RCC 7860 (cell line): ENCODE measurements at regions not wholly inside any gene's neighbourhood (a gene's known extent, or its start where the extent isn't known, plus 50 kb on each side); places are given as distances from the start of the nearest gene placed in this dataset.

Source experiments
- DNase-seq: peaks from one replicate; pipeline ENCODE4 v3.0.0-alpha.2; 2015; ENCODE audit warnings: low spot score
- FAIRE-seq: peaks from 2 replicates; lab custom pipeline; 2012; peaks lifted over from hg19 to GRCh38; lab: Jason Lieb, UNC

- DNase-seq, result no peak
- FAIRE-seq, result no peak
These were observed 794.9 kb upstream of the ACVR2A start for GRCh38 chr2:147049957-147050356.

GRCh38 chr2:147046473-147046872 lies 798.4 kb upstream of the ACVR2A start:
- no peak for FAIRE-seq

GRCh38 chr2:147045113-147045512 lies 799.7 kb upstream of the ACVR2A start:
- FAIRE-seq, result no peak
- peak; percentile 20 for DNase-seq

More at GRCh38 chr2:147046473-147046872, 798.4 kb upstream of the ACVR2A start:
- DNase-seq, result no peak

- FAIRE-seq (no peak), DNase-seq (no peak)
These were observed 803.7 kb upstream of the ACVR2A start for GRCh38 chr2:147041121-147041494.

- FAIRE-seq, result no peak
- DNase-seq, result no peak
These were observed 804.3 kb upstream of the ACVR2A start for GRCh38 chr2:147040298-147041120.

- no peak for FAIRE-seq
- no peak for DNase-seq
These were observed 807.8 kb upstream of the ACVR2A start for GRCh38 chr2:147037048-147037447.

- no peak for DNase-seq
- no peak for FAIRE-seq
These were observed 811.8 kb upstream of the ACVR2A start for GRCh38 chr2:147033044-147033443.

- FAIRE-seq (no peak), DNase-seq (no peak)
These were observed 812.9 kb upstream of the ACVR2A start for GRCh38 chr2:147031897-147032296.

GRCh38 chr2:147030966-147031720 lies 813.7 kb upstream of the ACVR2A start:
- FAIRE-seq (no peak), DNase-seq (no peak)

GRCh38 chr2:147027436-147027835 lies 817.4 kb upstream of the ACVR2A start:
- FAIRE-seq (no peak), DNase-seq (no peak)

- FAIRE-seq (no peak), DNase-seq (no peak)
These were observed 818.0 kb upstream of the ACVR2A start for GRCh38 chr2:147026664-147027295.

GRCh38 chr2:147025646-147026585 lies 818.9 kb upstream of the ACVR2A start:
- DNase-seq, result no peak

GRCh38 chr2:147019311-147019710 lies 825.5 kb upstream of the ACVR2A start:
- FAIRE-seq (no peak), DNase-seq (no peak)

More at GRCh38 chr2:147025646-147026585, 818.9 kb upstream of the ACVR2A start:
- no peak for FAIRE-seq

GRCh38 chr2:147017951-147018645 lies 826.7 kb upstream of the ACVR2A start:
- DNase-seq (no peak), FAIRE-seq (no peak)

- DNase-seq (no peak), FAIRE-seq (no peak)
These were observed 828.6 kb upstream of the ACVR2A start for GRCh38 chr2:147016181-147016580.

- FAIRE-seq, result no peak
- no peak for DNase-seq
These were observed 829.2 kb upstream of the ACVR2A start for GRCh38 chr2:147015591-147015990.

- FAIRE-seq (no peak), DNase-seq (no peak)
These were observed 831.0 kb upstream of the ACVR2A start for GRCh38 chr2:147013696-147014392.

- no peak for DNase-seq
- FAIRE-seq, result no peak
These were observed 836.3 kb upstream of the ACVR2A start for GRCh38 chr2:147008481-147008880.

GRCh38 chr2:147006736-147007141 lies 838.1 kb upstream of the ACVR2A start:
- DNase-seq (no peak), FAIRE-seq (no peak)
